SK-N-SH (cell line): ENCODE measurements at regions not wholly inside any gene's neighbourhood (a gene's known extent, or its start where the extent isn't known, plus 50 kb on each side); places are given as distances from the start of the nearest gene placed in this dataset.
A peak's percentile ranks its signal among the peaks of the same experiment; 100 is the strongest.

Source experiments
- CTCF ChIA-PET: fragments of 300-600, 350-600 bp; formaldehyde crosslinking; extraction: SDS; loops from one replicate; lab custom pipeline; 2021; lab: Yijun Ruan, JAX
- POLR2A ChIA-PET: fragments of 350-600 bp; sonication (Branson Sonifier 250); formaldehyde crosslinking; extraction: SDS; loops from one replicate; lab custom pipeline; 2020; ENCODE audit warnings: antibody characterized with exemption, inconsistent platforms; lab: Yijun Ruan, JAX
- DNase-seq: peaks from one replicate; pipeline ENCODE4 v3.0.0; 2012
- H2AFZ ChIP-seq: fragments of 200-600 bp; sonication (generic); 2 replicates; pipeline ENCODE4 v1.8.1; 2016; ENCODE audit warnings: antibody characterized with exemption, mild to moderate bottlenecking, low read depth
- H3F3A ChIP-seq: fragments of 200-600 bp; sonication (generic); replicated peaks from 2 replicates; pipeline ENCODE3; 2016; ENCODE audit warnings: antibody characterized with exemption, mild to moderate bottlenecking; ENCODE audit not compliant: insufficient read depth
- H3K27ac ChIP-seq, 2 experiments: fragments of 200-500 bp in 1 of 2; fragments of 200-600 bp in 1 of 2; sonication (Bioruptor generic) in 1 of 2; sonication (generic), shearing (Covaris generic) in 1 of 2; 2 replicates each; pipeline versions ENCODE4 v1.5.1 to v1.6.1; 2014 to 2016; ENCODE audit warnings: low read depth in 2 of 2, inconsistent platforms in 1 of 2, low read length in 1 of 2, mild to moderate bottlenecking in 1 of 2, mixed read lengths in 1 of 2
- H3K27me3 ChIP-seq: fragments of 200-600 bp; sonication (generic), shearing (Covaris generic); 2 replicates; pipeline ENCODE4 v1.6.1; 2016; ENCODE audit warnings: mixed run types; ENCODE audit not compliant: insufficient read depth
- H3K36me3 ChIP-seq, 2 experiments: fragments of 200-500 bp in 1 of 2; fragments of 200-600 bp in 1 of 2; sonication (Bioruptor generic) in 1 of 2; sonication (generic) in 1 of 2; replicated peaks in 1 of 2; 2 replicates each; pipeline versions ENCODE3 to v1.5.1; 2014 to 2016; ENCODE audit warnings: low read length in 1 of 2, mild to moderate bottlenecking in 1 of 2; ENCODE audit not compliant: insufficient read depth in 2 of 2, control insufficient read depth in 1 of 2
- H3K4me1 ChIP-seq, 2 experiments: fragments of 200-500 bp in 1 of 2; fragments of 200-600 bp in 1 of 2; sonication (Bioruptor generic) in 1 of 2; sonication (generic), shearing (Covaris generic) in 1 of 2; 2 replicates each; pipeline versions ENCODE4 v1.5.1 to v1.6.1; 2014 to 2016; ENCODE audit warnings: low read depth in 1 of 2, low read length in 1 of 2, mixed run types in 1 of 2; ENCODE audit not compliant: insufficient read depth in 2 of 2, control insufficient read depth in 1 of 2
- H3K4me2 ChIP-seq: fragments of 200-600 bp; sonication (generic), shearing (Covaris generic); 2 replicates; pipeline ENCODE4 v1.6.1; 2017; ENCODE audit warnings: mixed run types
- H3K4me3 ChIP-seq, 2 experiments: fragments of 200-500 bp in 1 of 2; fragments of 200-600 bp in 1 of 2; sonication (Bioruptor generic) in 1 of 2; sonication (generic), shearing (Covaris generic) in 1 of 2; 2 replicates each; pipeline versions ENCODE4 v1.5.1 to v1.8.1; 2014 to 2016; ENCODE audit warnings: low read depth in 2 of 2, inconsistent platforms in 1 of 2, low read length in 1 of 2, mild to moderate bottlenecking in 1 of 2, mixed read lengths in 1 of 2, moderate library complexity in 1 of 2
- H3K79me2 ChIP-seq: fragments of 200-600 bp; sonication (generic); 2 replicates; pipeline ENCODE4 v1.8.1; 2017; ENCODE audit warnings: mild to moderate bottlenecking; ENCODE audit not compliant: insufficient read depth
- H3K9ac ChIP-seq: fragments of 200-600 bp; sonication (generic); 2 replicates; pipeline ENCODE4 v1.6.1; 2017; ENCODE audit warnings: mixed run types
- H3K9me2 ChIP-seq: fragments of 200-600 bp; sonication (generic); 2 replicates; pipeline ENCODE4 v1.6.1; 2017; ENCODE audit warnings: mixed run types
- H3K9me3 ChIP-seq: fragments of 200-600 bp; sonication (generic); 2 replicates; pipeline ENCODE4 v1.6.1; 2017; ENCODE audit warnings: mixed run types, mild to moderate bottlenecking, moderate library complexity
- H4K20me1 ChIP-seq: fragments of 200-600 bp; sonication (generic); 2 replicates; pipeline ENCODE4 v1.6.1; 2017; ENCODE audit warnings: mild to moderate bottlenecking, mixed run types; ENCODE audit not compliant: insufficient read depth
- CTCF ChIP-seq: fragments of 200-600 bp; sonication (generic); IDR thresholded peaks from 2 replicates; pipeline ENCODE4 v1.6.1; 2017; ENCODE audit warnings: antibody characterized with exemption, mild to moderate bottlenecking, moderate library complexity
- FOXM1 ChIP-seq: IDR thresholded peaks from 2 replicates; pipeline ENCODE4 v1.4.0; 2012; ENCODE audit warnings: low read depth, mild to moderate bottlenecking
- NFIC ChIP-seq: IDR thresholded peaks from 2 replicates; pipeline ENCODE4 v1.4.0; 2012; ENCODE audit warnings: borderline replicate concordance
- POLR2AphosphoS5 ChIP-seq: IDR thresholded peaks from 2 replicates; pipeline ENCODE4 v1.6.1; 2012; ENCODE audit warnings: low read depth, low read length
- SIN3A ChIP-seq: IDR thresholded peaks from 2 replicates; pipeline ENCODE4 v1.6.1; 2012; ENCODE audit warnings: low read depth, mild to moderate bottlenecking, low read length, moderate library complexity, borderline replicate concordance
- TAF1 ChIP-seq: IDR thresholded peaks from 2 replicates; pipeline ENCODE4 v1.6.1; 2012; ENCODE audit warnings: low read depth, mild to moderate bottlenecking, low read length, moderate library complexity, borderline replicate concordance
- TEAD4 ChIP-seq: IDR thresholded peaks from 2 replicates; pipeline ENCODE4 v1.4.0; 2012; ENCODE audit warnings: mild to moderate bottlenecking, borderline replicate concordance; ENCODE audit not compliant: insufficient read depth
- ZBTB33 ChIP-seq: IDR thresholded peaks from 2 replicates; pipeline ENCODE4 v1.4.0; 2012; ENCODE audit warnings: low read depth, borderline replicate concordance
- WGBS: methylation state at CpG from one replicate; pipeline ENCODE4 v1.1.6; 2017; ENCODE audit warnings: low lambda C conversion rate; 5-methylcytosine and 5-hydroxymethylcytosine counted together
- TF ChIP-seq, protein P1 (sequence below): IDR thresholded peaks from 2 replicates; pipeline ENCODE4 v1.4.0; 2012; ENCODE audit warnings: low read depth

- 22% methylated on average over 6 of the region's 6 CpGs for WGBS
- H4K20me1 ChIP-seq = no peaks in the 10 kb centered on the region
- ChIA-PET POLR2A (no interaction called here), CTCF (no interaction called here)
- TF ChIP-seq FOXM1 = no peak
- no peak for TF ChIP-seq POLR2AphosphoS5
- no peaks in the 10 kb centered on the region for H3K9me3 ChIP-seq
- no peaks in the 10 kb centered on the region for H3K4me1 ChIP-seq
- H3K9ac ChIP-seq = no peak overlapping the region
- no peak for DNase-seq
- no peak overlapping the region for H3K4me2 ChIP-seq
- H3K27me3 ChIP-seq = no peaks in the 10 kb centered on the region
- H3F3A ChIP-seq = no peaks in the 10 kb centered on the region
- H3K4me3 ChIP-seq = no peak overlapping the region
- H2AFZ ChIP-seq = no peak overlapping the region
- H3K36me3 ChIP-seq = no peaks in the 10 kb centered on the region
- no peaks in the 10 kb centered on the region for H3K79me2 ChIP-seq
- no peaks in the 10 kb centered on the region for H3K9me2 ChIP-seq
- H3K27ac ChIP-seq = no peak overlapping the region
Observed at GRCh38 chr5:63053019-63053638, 474.5 kb downstream of the LRRC70 start.

DNA sequence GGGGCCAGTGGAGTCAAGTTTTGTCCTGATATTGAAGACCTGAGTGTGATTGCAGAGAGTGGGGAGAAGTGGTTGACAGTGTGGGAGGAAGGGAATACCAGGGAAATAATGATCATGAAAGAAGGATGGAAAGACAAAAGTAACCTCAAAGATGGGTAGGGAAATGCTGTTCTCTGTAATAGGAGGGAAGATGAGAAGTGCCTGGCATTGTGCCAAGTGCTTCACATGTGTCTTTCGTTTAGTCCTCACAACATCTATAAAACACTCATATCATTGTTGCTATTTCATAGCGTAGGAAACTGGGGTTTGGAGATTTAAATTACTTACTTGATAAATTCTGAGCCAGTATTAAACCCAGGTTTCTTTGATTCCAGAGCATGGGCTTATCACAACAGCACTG is 472.3 kb downstream of the LRRC70 start:
- H3K4me3 ChIP-seq = no peak overlapping the region
- TF ChIP-seq, protein P1, sequence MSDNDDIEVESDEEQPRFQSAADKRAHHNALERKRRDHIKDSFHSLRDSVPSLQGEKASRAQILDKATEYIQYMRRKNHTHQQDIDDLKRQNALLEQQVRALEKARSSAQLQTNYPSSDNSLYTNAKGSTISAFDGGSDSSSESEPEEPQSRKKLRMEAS = no peak
- peak; percentile 50 for TF ChIP-seq NFIC
- H3K79me2 ChIP-seq = no peaks in the 10 kb centered on the region
- no peaks in the 10 kb centered on the region for H3K4me1 ChIP-seq
- no peaks in the 10 kb centered on the region for H3K9me2 ChIP-seq
- H3K27ac ChIP-seq = no peak overlapping the region
- H3K9ac ChIP-seq = no peak overlapping the region
- no peaks in the 10 kb centered on the region for H3K36me3 ChIP-seq
- H3K9me3 ChIP-seq = no peaks in the 10 kb centered on the region
- 10% methylated on average over 2 of the region's 2 CpGs for WGBS
- no peaks in the 10 kb centered on the region for H3K27me3 ChIP-seq
- CTCF ChIA-PET = no interaction called here
- no peaks in the 10 kb centered on the region for H3F3A ChIP-seq
- DNase-seq = no peak
- no peak overlapping the region for H3K4me2 ChIP-seq
- no peaks in the 10 kb centered on the region for H4K20me1 ChIP-seq
- POLR2A ChIA-PET = no interaction called here
- H2AFZ ChIP-seq = no peak overlapping the region

DNA sequence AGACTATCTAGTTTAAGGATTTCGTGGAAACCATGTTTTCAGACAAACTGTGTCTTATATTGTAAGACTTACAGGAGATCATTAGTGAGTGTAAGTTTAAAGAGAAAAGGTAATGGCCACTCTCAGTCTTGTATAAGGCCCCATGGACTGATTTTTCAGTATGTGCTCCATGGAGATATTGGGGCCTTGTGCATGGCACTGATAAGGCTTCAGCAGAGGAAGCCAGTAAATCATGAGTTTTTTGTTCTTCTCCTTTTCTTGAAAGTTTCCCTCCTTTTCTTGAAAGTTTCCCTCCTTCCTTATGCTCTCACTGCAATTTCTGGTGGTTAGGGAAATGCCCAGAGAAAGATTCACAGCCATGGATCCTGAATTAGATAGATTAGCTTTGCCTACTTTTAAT is 471.3 kb downstream of the LRRC70 start:
- Histone ChIP-seq H3K4me3 (no peak overlapping the region), H3K9ac (no peak overlapping the region), H2AFZ (no peak overlapping the region), H3K79me2 (no peaks in the 10 kb centered on the region), H3K27me3 (no peaks in the 10 kb centered on the region), H3F3A (no peaks in the 10 kb centered on the region), H3K9me2 (no peaks in the 10 kb centered on the region), H4K20me1 (no peaks in the 10 kb centered on the region), H3K27ac (no peak overlapping the region), H3K9me3 (no peaks in the 10 kb centered on the region), H3K4me1 (no peaks in the 10 kb centered on the region), H3K4me2 (no peak overlapping the region), H3K36me3 (no peaks in the 10 kb centered on the region)
- DNase-seq = no peak
- ChIA-PET POLR2A (no interaction called here), CTCF (no interaction called here)
- no peak for TF ChIP-seq POLR2AphosphoS5
- no peak for TF ChIP-seq TEAD4
- no peak for TF ChIP-seq NFIC
- no peak for TF ChIP-seq CTCF
- no peak for TF ChIP-seq ZBTB33
- no peak for TF ChIP-seq TAF1
- no peak for TF ChIP-seq SIN3A
- 17% methylated on average over 1 of the region's 1 CpG for WGBS
